GM10248 (cell line): ENCODE measurements at regions not wholly inside any gene's neighbourhood (a gene's known extent, or its start where the extent isn't known, plus 50 kb on each side); places are given as distances from the start of the nearest gene placed in this dataset.

Experiments used
- CTCF ChIA-PET: fragments of 300-600 bp; sonication (Branson Sonifier 250); formaldehyde crosslinking; extraction: SDS; loops from one replicate; lab custom pipeline; 2021; ENCODE audit warnings: antibody characterized with exemption; lab: Yijun Ruan, JAX
- POLR2A ChIA-PET: fragments of 350-650 bp; sonication (Branson Sonifier 250); formaldehyde crosslinking; extraction: SDS; loops from one replicate; lab custom pipeline; 2020; ENCODE audit warnings: antibody characterized with exemption; lab: Yijun Ruan, JAX
- DNase-seq: peaks from one replicate; pipeline ENCODE4 v3.0.0; 2012; ENCODE audit errors: extremely low spot score
- TF ChIP-seq, protein P1 (sequence below): IDR thresholded peaks from 2 replicates; pipeline ENCODE4 v1.5.1; 2012; ENCODE audit warnings: mild to moderate bottlenecking, low read depth; ENCODE audit errors: extremely low read depth, missing control alignments, control extremely low read depth

DNA sequence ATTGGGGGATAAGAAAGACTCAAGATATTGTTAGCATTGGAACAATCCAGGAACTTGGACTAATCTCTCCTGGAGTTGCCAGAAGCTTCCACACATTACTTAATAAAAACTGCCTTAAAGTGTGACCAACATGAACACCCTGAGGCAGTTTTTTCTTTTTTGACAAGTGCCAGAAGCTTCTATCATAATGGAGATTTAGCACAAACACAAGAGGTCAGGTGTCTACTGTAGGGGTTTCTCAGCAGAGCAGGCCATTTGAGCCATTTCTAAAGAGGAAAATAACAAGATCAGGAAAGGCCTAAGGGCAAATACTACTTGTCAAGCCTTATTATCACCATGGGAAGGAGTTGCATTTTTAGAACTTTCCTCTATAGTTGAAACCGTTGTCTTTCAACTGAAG is 361.5 kb downstream of the EPM2A start:
- TF ChIP-seq, protein P1, sequence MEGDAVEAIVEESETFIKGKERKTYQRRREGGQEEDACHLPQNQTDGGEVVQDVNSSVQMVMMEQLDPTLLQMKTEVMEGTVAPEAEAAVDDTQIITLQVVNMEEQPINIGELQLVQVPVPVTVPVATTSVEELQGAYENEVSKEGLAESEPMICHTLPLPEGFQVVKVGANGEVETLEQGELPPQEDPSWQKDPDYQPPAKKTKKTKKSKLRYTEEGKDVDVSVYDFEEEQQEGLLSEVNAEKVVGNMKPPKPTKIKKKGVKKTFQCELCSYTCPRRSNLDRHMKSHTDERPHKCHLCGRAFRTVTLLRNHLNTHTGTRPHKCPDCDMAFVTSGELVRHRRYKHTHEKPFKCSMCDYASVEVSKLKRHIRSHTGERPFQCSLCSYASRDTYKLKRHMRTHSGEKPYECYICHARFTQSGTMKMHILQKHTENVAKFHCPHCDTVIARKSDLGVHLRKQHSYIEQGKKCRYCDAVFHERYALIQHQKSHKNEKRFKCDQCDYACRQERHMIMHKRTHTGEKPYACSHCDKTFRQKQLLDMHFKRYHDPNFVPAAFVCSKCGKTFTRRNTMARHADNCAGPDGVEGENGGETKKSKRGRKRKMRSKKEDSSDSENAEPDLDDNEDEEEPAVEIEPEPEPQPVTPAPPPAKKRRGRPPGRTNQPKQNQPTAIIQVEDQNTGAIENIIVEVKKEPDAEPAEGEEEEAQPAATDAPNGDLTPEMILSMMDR = no peak
- no peak for DNase-seq
- CTCF ChIA-PET = interaction anchor here (2.1 kb wide), 1 partner anchor 260 kb away, joined by 7 read pairs; no protein-coding TSS in a partner anchor
- POLR2A ChIA-PET = no interaction called here

DNA sequence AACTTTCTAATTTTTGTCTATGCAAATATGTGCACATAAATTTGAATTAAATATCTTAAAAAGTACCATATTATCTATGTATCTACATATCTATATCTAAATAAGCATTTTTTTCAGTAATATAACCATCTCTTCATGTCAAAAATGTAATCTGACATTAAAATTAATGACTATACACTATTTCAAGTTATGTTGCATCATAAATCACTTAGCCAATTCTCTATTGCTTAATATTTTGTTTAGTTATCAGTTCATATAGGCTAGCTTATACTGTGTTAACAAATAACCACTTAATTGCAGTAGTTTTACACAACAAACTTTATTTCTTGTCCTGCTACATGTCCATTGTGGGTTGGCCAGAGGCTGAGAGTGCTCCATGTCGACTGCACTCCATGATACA is 360.8 kb downstream of the EPM2A start:
- ChIA-PET POLR2A (no interaction called here), CTCF (interaction anchor here (0.9 to 2.1 kb wide), 3 partner anchors 8 to 259 kb away, joined by 3 to 7 read pairs (median 4); no protein-coding TSS in a partner anchor)
- no peak for DNase-seq
- TF ChIP-seq, protein P1 = no peak

DNA sequence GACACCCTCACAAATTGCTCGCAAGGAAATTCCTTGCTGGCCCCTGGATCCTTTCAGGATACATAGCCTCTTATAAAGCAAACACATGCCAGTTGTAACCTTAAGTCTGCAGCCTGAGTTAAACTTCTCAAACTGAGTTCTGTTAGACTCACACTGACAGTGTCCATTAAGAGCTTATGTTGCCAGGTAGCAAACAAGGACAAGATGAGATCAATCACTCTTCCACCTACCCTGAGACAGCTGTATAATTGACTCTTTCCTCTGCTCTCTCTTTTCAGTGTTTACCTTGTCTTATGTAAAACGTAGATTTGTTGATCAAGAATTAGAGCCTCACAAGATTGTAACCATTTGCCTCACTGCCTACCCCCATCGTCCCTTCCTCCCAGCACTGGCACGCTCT is 359.8 kb downstream of the EPM2A start:
- POLR2A ChIA-PET = no interaction called here
- CTCF ChIA-PET = interaction anchor here (0.9 to 2.1 kb wide), 3 partner anchors 9 to 258 kb away, joined by 3 to 7 read pairs (median 4); no protein-coding TSS in a partner anchor

DNA sequence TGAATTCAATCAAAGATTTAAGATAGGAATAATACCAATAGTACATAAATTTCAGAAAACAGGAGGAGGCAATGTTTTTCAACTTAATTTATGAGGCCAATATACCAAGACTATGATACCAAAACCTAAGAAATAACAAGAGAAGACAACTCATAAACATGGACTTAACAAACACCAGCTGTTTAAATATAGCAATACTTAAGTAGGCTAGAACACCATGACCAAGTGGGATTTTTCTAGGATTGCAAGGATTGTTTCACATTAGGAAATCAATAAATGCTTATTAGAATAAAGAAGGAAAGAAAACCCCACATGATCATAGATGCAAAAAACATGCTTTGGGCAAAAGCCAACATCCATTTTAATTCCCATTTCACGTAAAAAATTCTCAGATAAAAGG is 355.1 kb downstream of the EPM2A start:
- CTCF ChIA-PET = no interaction called here
- POLR2A ChIA-PET = no interaction called here
- TF ChIP-seq, protein P1 = no peak
- no peak for DNase-seq

More for the DNA sequence above, 359.8 kb downstream of the EPM2A start:
- TF ChIP-seq, protein P1 = no peak
- DNase-seq = no peak

DNA sequence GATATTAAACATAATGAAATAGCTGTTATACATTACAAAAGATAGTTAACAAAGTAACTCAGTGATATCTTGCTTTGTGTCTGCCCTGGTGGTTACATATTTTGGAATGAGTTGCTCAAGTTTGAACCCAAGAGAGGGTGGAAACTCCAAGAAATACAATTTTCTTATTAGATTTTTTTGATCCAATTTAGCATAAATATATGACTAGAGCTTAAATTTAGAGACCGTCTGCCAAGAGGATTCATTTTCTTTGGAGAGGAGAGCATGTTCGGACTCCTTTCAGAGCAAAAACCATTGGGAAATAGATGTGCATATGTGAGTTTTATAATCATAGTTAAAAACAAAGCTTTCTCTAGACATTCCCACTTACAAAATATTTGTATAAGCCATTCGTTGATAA is 353.4 kb downstream of the EPM2A start:
- ChIA-PET POLR2A (no interaction called here), CTCF (interaction anchor here (0.8 to 1.7 kb wide), 3 partner anchors 9 to 37 kb away, joined by 3 to 4 read pairs (median 3); no protein-coding TSS in a partner anchor)
- TF ChIP-seq, protein P1 = no peak
- DNase-seq = no peak

GRCh38 chr6:145383428-145383827 is 351.9 kb downstream of the EPM2A start:
- ChIA-PET CTCF (interaction anchor here (1.0 kb wide), 2 partner anchors 12 to 31 kb away, joined by 3 read pairs; no protein-coding TSS in a partner anchor), POLR2A (no interaction called here)
- TF ChIP-seq, protein P1 = no peak
- DNase-seq = no peak
